ENCODE measurements at regions not wholly inside any gene's neighbourhood (a gene's known extent, or its start where the extent isn't known, plus 50 kb on each side); places are given as distances from the start of the nearest gene placed in this dataset.
"Not testable (repeated sequence)": the region's sequence is repeated elsewhere in the genome, so short reads cannot be mapped to it uniquely, and the experiment has no call there.

- DNase-seq: no peak
These were observed 376.9 kb upstream of the NRG3 start for GRCh38 chr10:81498011-81498551.

- DNase-seq: no peak
These were observed 372.2 kb upstream of the NRG3 start for GRCh38 chr10:81502677-81503359.

- DNase-seq: not testable (repeated sequence)
These were observed 369.2 kb upstream of the NRG3 start for GRCh38 chr10:81505777-81506176.

- no peak for DNase-seq
These were observed 360.2 kb upstream of the NRG3 start for GRCh38 chr10:81514811-81515210.

GRCh38 chr10:81520688-81521087, 354.3 kb upstream of the NRG3 start:
- DNase-seq: no peak

- no peak for DNase-seq
These were observed 350.5 kb upstream of the NRG3 start for GRCh38 chr10:81524467-81524866.

GRCh38 chr10:81532403-81532802, 342.6 kb upstream of the NRG3 start:
- DNase-seq: no peak

- no peak for DNase-seq
These were observed 340.0 kb upstream of the NRG3 start for GRCh38 chr10:81534991-81535390.

GRCh38 chr10:81541517-81541916, 333.5 kb upstream of the NRG3 start:
- no peak for DNase-seq

GRCh38 chr10:81546243-81546642, 328.8 kb upstream of the NRG3 start:
- DNase-seq: no peak

- no peak for DNase-seq
These were observed 326.8 kb upstream of the NRG3 start for GRCh38 chr10:81548160-81548559.

- no peak for DNase-seq
These were observed 310.9 kb upstream of the NRG3 start for GRCh38 chr10:81564143-81564542.

GRCh38 chr10:81569488-81569887, 305.5 kb upstream of the NRG3 start:
- no peak for DNase-seq

GRCh38 chr10:81570349-81570748, 304.6 kb upstream of the NRG3 start:
- DNase-seq: no peak

- no peak for DNase-seq
These were observed 303.9 kb upstream of the NRG3 start for GRCh38 chr10:81570878-81571794.

GRCh38 chr10:81575036-81575435, 300.0 kb upstream of the NRG3 start:
- no peak for DNase-seq

GRCh38 chr10:81576336-81576735, 298.7 kb upstream of the NRG3 start:
- DNase-seq: no peak

- DNase-seq: no peak
These were observed 280.0 kb upstream of the NRG3 start for GRCh38 chr10:81594991-81595390.

- DNase-seq: no peak
These were observed 274.8 kb upstream of the NRG3 start for GRCh38 chr10:81600185-81600584.

- no peak for DNase-seq
These were observed 271.8 kb upstream of the NRG3 start for GRCh38 chr10:81603106-81603620.

- not testable (repeated sequence) for DNase-seq
These were observed 230.5 kb upstream of the NRG3 start for GRCh38 chr10:81644485-81644884.

- no peak for DNase-seq
These were observed 219.0 kb upstream of the NRG3 start for GRCh38 chr10:81655986-81656385.

GRCh38 chr10:81662837-81663236, 212.2 kb upstream of the NRG3 start:
- no peak for DNase-seq

- DNase-seq: not testable (repeated sequence)
These were observed 210.2 kb upstream of the NRG3 start for GRCh38 chr10:81664800-81665199.
